ENCODE measurements at regions not wholly inside any gene's neighbourhood (a gene's known extent, or its start where the extent isn't known, plus 50 kb on each side); places are given as distances from the start of the nearest gene placed in this dataset.

GRCh38 chr4:125020089-125021034 lies 294.4 kb upstream of the FAT4 start:
- no peak overlapping the region for H3K4me3 ChIP-seq (ENCODE audit: low read depth, low read length)
- TF ChIP-seq, protein P1, sequence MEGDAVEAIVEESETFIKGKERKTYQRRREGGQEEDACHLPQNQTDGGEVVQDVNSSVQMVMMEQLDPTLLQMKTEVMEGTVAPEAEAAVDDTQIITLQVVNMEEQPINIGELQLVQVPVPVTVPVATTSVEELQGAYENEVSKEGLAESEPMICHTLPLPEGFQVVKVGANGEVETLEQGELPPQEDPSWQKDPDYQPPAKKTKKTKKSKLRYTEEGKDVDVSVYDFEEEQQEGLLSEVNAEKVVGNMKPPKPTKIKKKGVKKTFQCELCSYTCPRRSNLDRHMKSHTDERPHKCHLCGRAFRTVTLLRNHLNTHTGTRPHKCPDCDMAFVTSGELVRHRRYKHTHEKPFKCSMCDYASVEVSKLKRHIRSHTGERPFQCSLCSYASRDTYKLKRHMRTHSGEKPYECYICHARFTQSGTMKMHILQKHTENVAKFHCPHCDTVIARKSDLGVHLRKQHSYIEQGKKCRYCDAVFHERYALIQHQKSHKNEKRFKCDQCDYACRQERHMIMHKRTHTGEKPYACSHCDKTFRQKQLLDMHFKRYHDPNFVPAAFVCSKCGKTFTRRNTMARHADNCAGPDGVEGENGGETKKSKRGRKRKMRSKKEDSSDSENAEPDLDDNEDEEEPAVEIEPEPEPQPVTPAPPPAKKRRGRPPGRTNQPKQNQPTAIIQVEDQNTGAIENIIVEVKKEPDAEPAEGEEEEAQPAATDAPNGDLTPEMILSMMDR (IDR thresholded peaks at IDR 0.05; ENCODE audit: low read depth, low read length): no peak

DNA sequence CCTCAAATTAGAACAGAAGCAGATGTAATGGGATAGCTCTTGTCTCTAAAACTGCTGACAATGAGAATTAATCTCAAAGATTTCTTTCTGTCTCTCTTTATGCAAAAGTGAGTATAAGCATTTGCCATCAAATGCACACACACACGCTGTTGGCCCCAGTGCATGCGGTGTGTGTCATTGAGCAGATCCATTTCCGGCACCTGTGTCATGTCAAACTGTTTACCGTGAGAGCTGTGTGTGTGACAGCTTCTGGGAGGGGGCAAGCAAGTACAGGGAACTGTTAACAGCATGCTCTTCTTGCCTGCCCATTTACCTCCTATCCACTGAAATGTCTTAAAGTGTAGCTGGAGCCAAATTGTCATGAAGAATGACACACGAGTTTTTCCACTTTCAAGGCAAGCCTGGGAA lies 297.9 kb upstream of the FAT4 start:
- TF ChIP-seq, protein P1 (IDR thresholded peaks at IDR 0.05; ENCODE audit: low read depth, low read length): no peak
- H3K4me3 ChIP-seq (ENCODE audit: low read depth, low read length): no peak overlapping the region

DNA sequence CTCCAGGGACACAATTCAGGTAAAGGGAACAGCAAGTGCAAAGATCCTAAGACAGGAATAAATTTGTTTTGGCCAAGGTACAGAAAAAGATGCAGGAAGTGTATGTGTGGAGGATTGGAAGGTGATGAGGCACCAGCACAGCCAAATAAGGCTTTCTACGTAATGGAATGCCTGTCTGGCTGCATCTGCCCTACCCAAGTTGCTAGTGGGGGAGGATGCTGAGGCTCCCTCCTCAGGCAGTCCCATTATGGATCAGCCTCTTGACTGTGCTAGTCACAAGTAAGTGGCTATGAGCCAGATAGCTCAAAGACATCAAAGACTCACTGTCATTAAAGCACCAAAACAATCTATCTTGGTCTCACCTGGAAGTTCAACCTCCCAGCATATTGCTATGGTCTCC lies 300.9 kb upstream of the FAT4 start:
- H3K4me3 ChIP-seq (ENCODE audit: low read depth, low read length): no peak overlapping the region

GRCh38 chr4:125011646-125012045 lies 299.1 kb upstream of the ANKRD50 start:
- H3K4me3 ChIP-seq (ENCODE audit: low read depth, low read length): no peak overlapping the region

More for the DNA sequence above, 300.9 kb upstream of the FAT4 start:
- TF ChIP-seq, protein P1 (IDR thresholded peaks at IDR 0.05; ENCODE audit: low read depth, low read length): no peak

GRCh38 chr4:125010796-125011503 lies 298.4 kb upstream of the ANKRD50 start:
- H3K4me3 ChIP-seq (ENCODE audit: low read depth, low read length): no peak overlapping the region
- TF ChIP-seq, protein P1 (IDR thresholded peaks at IDR 0.05; ENCODE audit: low read depth, low read length): no peak

More at GRCh38 chr4:125011646-125012045, 299.1 kb upstream of the ANKRD50 start:
- TF ChIP-seq, protein P1 (IDR thresholded peaks at IDR 0.05; ENCODE audit: low read depth, low read length): no peak

DNA sequence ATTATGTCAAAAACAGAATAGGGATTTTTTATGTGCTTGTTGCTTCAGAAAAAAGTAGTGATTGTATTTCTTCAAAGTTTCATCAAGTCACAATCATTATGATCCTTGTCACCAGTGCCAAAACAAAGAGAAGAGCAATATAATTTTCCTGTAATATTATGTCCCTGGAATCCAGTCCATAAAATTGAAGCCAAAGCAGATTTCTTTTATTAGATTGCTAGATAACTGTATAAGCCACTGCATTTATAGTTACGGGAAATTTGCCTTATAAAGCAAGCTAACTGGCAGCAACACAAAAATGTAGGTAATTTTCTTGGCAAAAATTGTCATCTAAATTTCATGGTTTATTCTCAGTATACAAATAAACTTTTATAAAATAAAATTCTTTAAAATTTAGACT lies 296.1 kb upstream of the ANKRD50 start:
- no peak overlapping the region for H3K4me3 ChIP-seq (ENCODE audit: low read depth, low read length)
- TF ChIP-seq, protein P1 (IDR thresholded peaks at IDR 0.05; ENCODE audit: low read depth, low read length): no peak

GRCh38 chr4:125004676-125005075 lies 292.1 kb upstream of the ANKRD50 start:
- TF ChIP-seq, protein P1 (IDR thresholded peaks at IDR 0.05; ENCODE audit: low read depth, low read length): no peak
- H3K4me3 ChIP-seq (ENCODE audit: low read depth, low read length): no peak overlapping the region

Data from WI38 (cell line).